CD8-positive, alpha-beta memory T cell (primary cell): ENCODE measurements at regions not wholly inside any gene's neighbourhood (a gene's known extent, or its start where the extent isn't known, plus 50 kb on each side); places are given as distances from the start of the nearest gene placed in this dataset.

Experiments used
- CTCF ChIA-PET: fragments of 350-600 bp; sonication (Branson Sonifier 250); formaldehyde crosslinking; loops from one replicate; lab custom pipeline; 2021; ENCODE audit warnings: antibody characterized with exemption; lab: Charles Lee
- POLR2A ChIA-PET: fragments of 350-600 bp; sonication (Branson Sonifier 250); formaldehyde crosslinking; loops from one replicate; lab custom pipeline; 2021; ENCODE audit warnings: antibody characterized with exemption; lab: Charles Lee
- DNase-seq, 5 donors: peaks; one replicate each; pipeline versions ENCODE4 v3.0.0 to v3.0.0-alpha.2; 2020 to 2022; ENCODE audit warnings: mixed read lengths in 1 of 5
- H3K27ac ChIP-seq: one replicate; pipeline ENCODE4 v1.7.0; 2013; ENCODE audit warnings: low read depth, mild to moderate bottlenecking, low read length, moderate library complexity
- H3K27me3 ChIP-seq: 2 replicates; pipeline ENCODE4 v1.7.0; 2013; ENCODE audit warnings: low read length, mild to moderate bottlenecking; ENCODE audit not compliant: insufficient read depth, poor library complexity, severe bottlenecking
- H3K36me3 ChIP-seq: 2 replicates; pipeline ENCODE4 v1.7.0; 2013; ENCODE audit warnings: mild to moderate bottlenecking, low read length, moderate library complexity; ENCODE audit not compliant: insufficient read depth
- H3K4me1 ChIP-seq: 2 replicates; pipeline ENCODE4 v1.7.0; 2013; ENCODE audit warnings: mild to moderate bottlenecking, low read length, moderate library complexity; ENCODE audit not compliant: insufficient read depth
- H3K4me3 ChIP-seq: 2 replicates; pipeline ENCODE4 v1.7.0; 2013; ENCODE audit warnings: mild to moderate bottlenecking, low read length
- H3K9me3 ChIP-seq: 2 replicates; pipeline ENCODE4 v1.7.0; 2013; ENCODE audit warnings: mild to moderate bottlenecking, low read length
- H3K27ac Mint-ChIP-seq, 8 donors: one replicate each; pipeline ENCODE4 v1.8.0; 2020 to 2021; ENCODE audit warnings: mixed read lengths in 8 of 8, mild to moderate bottlenecking in 6 of 8, inconsistent platforms in 3 of 8, moderate library complexity in 3 of 8
- H3K27me3 Mint-ChIP-seq, 2 donors: one replicate each; pipeline ENCODE4 v1.8.0; 2020 to 2021; ENCODE audit warnings: mixed read lengths in 2 of 2, mild to moderate bottlenecking in 1 of 2, moderate library complexity in 1 of 2
- H3K36me3 Mint-ChIP-seq, 3 donors: one replicate each; pipeline ENCODE4 v1.8.0; 2020 to 2021; ENCODE audit warnings: mixed read lengths in 3 of 3, inconsistent platforms in 1 of 3, mild to moderate bottlenecking in 1 of 3
- H3K4me1 Mint-ChIP-seq, 3 donors: one replicate each; pipeline ENCODE4 v1.8.0; 2020 to 2021; ENCODE audit warnings: mixed read lengths in 3 of 3, inconsistent platforms in 1 of 3, mild to moderate bottlenecking in 1 of 3
- H3K4me3 Mint-ChIP-seq, 7 donors: one replicate each; pipeline ENCODE4 v1.8.0; 2020 to 2021; ENCODE audit warnings: mixed read lengths in 7 of 7, mild to moderate bottlenecking in 6 of 7, moderate library complexity in 4 of 7, inconsistent platforms in 2 of 7
- H3K9me3 Mint-ChIP-seq, 5 donors: one replicate each; pipeline ENCODE4 v1.8.0; 2020 to 2022; ENCODE audit warnings: mixed read lengths in 5 of 5, mild to moderate bottlenecking in 3 of 5, moderate library complexity in 2 of 5, inconsistent platforms in 1 of 5

GRCh38 chr6:110039981-110040383 lies 61.9 kb downstream of the GPR6 start:
- DNase-seq: peak in 3 of 5 donors; percentile 40 to 68 (median 52)
- CTCF ChIA-PET: interaction anchor here (0.7 to 4.7 kb wide), 55 partner anchors 8 to 1745 kb away, joined by 3 to 76 read pairs (median 4); partner anchors contain the start of genes AFG1L, CDC40, SESN1 and WASF1
- H3K27me3 Mint-ChIP-seq: peaks cover 0 to 1% of the 10 kb centered on the region in 2 donors
- no peaks in the 10 kb centered on the region for H3K36me3 ChIP-seq
- H3K27ac Mint-ChIP-seq: peak overlapping the region; percentile 39 to 97 (median 89)
- H3K4me1 ChIP-seq: peaks cover 6% of the 10 kb centered on the region
- H3K4me3 Mint-ChIP-seq: peak overlapping the region; percentile 77 to 94 (median 91)
- peak overlapping the region; percentile 14 for H3K27ac ChIP-seq
- peaks cover 12 to 16% (median 14%) of the 10 kb centered on the region in 3 donors for H3K4me1 Mint-ChIP-seq
- H3K4me3 ChIP-seq: peak overlapping the region; percentile 71
- peaks cover 0 to 2% (median 0%) of the 10 kb centered on the region in 3 donors for H3K36me3 Mint-ChIP-seq
- POLR2A ChIA-PET: interaction anchor here (0.5 to 1.4 kb wide), 3 partner anchors 349 to 1747 kb away, joined by 3 to 10 read pairs (median 6); partner anchors contain the start of genes AK9 and FIG4
- H3K27me3 ChIP-seq: no peaks in the 10 kb centered on the region
- no peaks in the 10 kb centered on the region for H3K9me3 ChIP-seq
- H3K9me3 Mint-ChIP-seq: no peaks in the 10 kb centered on the region

GRCh38 chr6:110040716-110041115 lies 62.6 kb downstream of the GPR6 start:
- H3K4me1 Mint-ChIP-seq: peaks cover 12 to 16% (median 14%) of the 10 kb centered on the region in 3 donors
- H3K4me3 ChIP-seq: no peak overlapping the region

GRCh38 chr6:110041126-110041525 lies 63.0 kb downstream of the GPR6 start:
- no peaks in the 10 kb centered on the region for H3K36me3 ChIP-seq
- no peak overlapping the region for H3K27ac ChIP-seq
- no peak for DNase-seq
- no peak overlapping the region for H3K4me3 ChIP-seq
- Mint-ChIP-seq H3K27me3 (peaks cover 0 to 1% of the 10 kb centered on the region in 2 donors), H3K4me1 (peaks cover 12 to 16% (median 14%) of the 10 kb centered on the region in 3 donors), H3K9me3 (no peaks in the 10 kb centered on the region), H3K4me3 (peak overlapping the region in 5 of 7 donors; percentile 18 to 71 (median 49)), H3K36me3 (no peaks in the 10 kb centered on the region), H3K27ac (no peak overlapping the region)
- no peaks in the 10 kb centered on the region for H3K27me3 ChIP-seq
- no peaks in the 10 kb centered on the region for H3K9me3 ChIP-seq
- peaks cover 6% of the 10 kb centered on the region for H3K4me1 ChIP-seq
- CTCF ChIA-PET: interaction anchor here (2.5 to 4.7 kb wide), 3 partner anchors 326 to 853 kb away, joined by 14 to 76 read pairs (median 23); no protein-coding TSS in a partner anchor
- POLR2A ChIA-PET: no interaction called here

More at GRCh38 chr6:110040716-110041115, 62.6 kb downstream of the GPR6 start:
- Histone ChIP-seq H3K36me3 (no peaks in the 10 kb centered on the region), H3K27ac (no peak overlapping the region), H3K27me3 (no peaks in the 10 kb centered on the region), H3K9me3 (no peaks in the 10 kb centered on the region), H3K4me1 (peaks cover 6% of the 10 kb centered on the region)
- Mint-ChIP-seq H3K36me3 (no peaks in the 10 kb centered on the region), H3K4me3 (peak overlapping the region in 5 of 7 donors; percentile 18 to 71 (median 49)), H3K27ac (peak overlapping the region in 1 of 8 donors; percentile 15), H3K9me3 (no peaks in the 10 kb centered on the region), H3K27me3 (peaks cover 0 to 1% of the 10 kb centered on the region in 2 donors)
- CTCF ChIA-PET: interaction anchor here (1.2 to 4.7 kb wide), 15 partner anchors 8 to 853 kb away, joined by 3 to 76 read pairs (median 14); no protein-coding TSS in a partner anchor
- POLR2A ChIA-PET: no interaction called here
- DNase-seq: no peak

GRCh38 chr6:110041830-110042229 lies 63.7 kb downstream of the GPR6 start:
- no peak overlapping the region for H3K4me3 ChIP-seq
- no peaks in the 10 kb centered on the region for H3K9me3 Mint-ChIP-seq
- H3K36me3 ChIP-seq: no peaks in the 10 kb centered on the region
- H3K27me3 ChIP-seq: no peaks in the 10 kb centered on the region
- H3K36me3 Mint-ChIP-seq: no peaks in the 10 kb centered on the region
- no peak overlapping the region for H3K27ac ChIP-seq
- peaks cover 1 to 5% of the 10 kb centered on the region in 2 donors for H3K27me3 Mint-ChIP-seq
- DNase-seq: no peak
- H3K4me3 Mint-ChIP-seq: no peak overlapping the region
- H3K9me3 ChIP-seq: no peaks in the 10 kb centered on the region
- ChIA-PET CTCF (interaction anchor here (1.1 kb wide), 1 partner anchor 11 kb away, joined by 3 read pairs; no protein-coding TSS in a partner anchor), POLR2A (no interaction called here)
- H3K4me1 Mint-ChIP-seq: peaks cover 12 to 16% (median 14%) of the 10 kb centered on the region in 3 donors
- H3K27ac Mint-ChIP-seq: no peak overlapping the region
- peaks cover 6% of the 10 kb centered on the region for H3K4me1 ChIP-seq

- Histone ChIP-seq H3K4me1 (peaks cover 6% of the 10 kb centered on the region), H3K9me3 (no peaks in the 10 kb centered on the region), H3K27me3 (no peaks in the 10 kb centered on the region), H3K27ac (no peak overlapping the region), H3K4me3 (no peak overlapping the region), H3K36me3 (no peaks in the 10 kb centered on the region)
- Mint-ChIP-seq H3K36me3 (no peaks in the 10 kb centered on the region), H3K27ac (peak overlapping the region in 1 of 8 donors; percentile 11), H3K4me3 (no peak overlapping the region), H3K9me3 (no peaks in the 10 kb centered on the region), H3K4me1 (peaks cover 12 to 16% (median 14%) of the 10 kb centered on the region in 3 donors), H3K27me3 (peaks cover 1 to 6% of the 10 kb centered on the region in 2 donors)
- ChIA-PET POLR2A (no interaction called here), CTCF (interaction anchor here (1.1 kb wide), 1 partner anchor 10 kb away, joined by 3 read pairs; no protein-coding TSS in a partner anchor)
- DNase-seq: no peak
These were observed 64.7 kb downstream of the GPR6 start for GRCh38 chr6:110042670-110043296.

- Mint-ChIP-seq H3K4me1 (peaks cover 12 to 16% (median 14%) of the 10 kb centered on the region in 3 donors), H3K9me3 (no peaks in the 10 kb centered on the region), H3K36me3 (no peaks in the 10 kb centered on the region), H3K27me3 (peaks cover 1 to 13% of the 10 kb centered on the region in 2 donors), H3K27ac (peak overlapping the region in 1 of 8 donors; percentile 41), H3K4me3 (no peak overlapping the region)
- no peak overlapping the region for H3K27ac ChIP-seq
- ChIA-PET POLR2A (no interaction called here), CTCF (no interaction called here)
- DNase-seq: no peak
- H3K9me3 ChIP-seq: no peaks in the 10 kb centered on the region
- no peak overlapping the region for H3K4me3 ChIP-seq
- H3K36me3 ChIP-seq: no peaks in the 10 kb centered on the region
- H3K27me3 ChIP-seq: no peaks in the 10 kb centered on the region
- peaks cover 6% of the 10 kb centered on the region for H3K4me1 ChIP-seq
These were observed 65.4 kb downstream of the GPR6 start for GRCh38 chr6:110043366-110043994.

GRCh38 chr6:110044096-110044495 lies 66.0 kb downstream of the GPR6 start:
- Histone ChIP-seq H3K27me3 (no peaks in the 10 kb centered on the region), H3K27ac (no peak overlapping the region), H3K9me3 (no peaks in the 10 kb centered on the region), H3K4me1 (peaks cover 1% of the 10 kb centered on the region), H3K4me3 (no peak overlapping the region), H3K36me3 (no peaks in the 10 kb centered on the region)
- peaks cover 1 to 14% of the 10 kb centered on the region in 2 donors for H3K27me3 Mint-ChIP-seq
- CTCF ChIA-PET: no interaction called here
- H3K27ac Mint-ChIP-seq: peak overlapping the region in 1 of 8 donors; percentile 41
- H3K36me3 Mint-ChIP-seq: no peaks in the 10 kb centered on the region
- no peak overlapping the region for H3K4me3 Mint-ChIP-seq
- POLR2A ChIA-PET: no interaction called here
- no peaks in the 10 kb centered on the region for H3K9me3 Mint-ChIP-seq
- peaks cover 12 to 15% (median 12%) of the 10 kb centered on the region in 3 donors for H3K4me1 Mint-ChIP-seq
- no peak for DNase-seq

GRCh38 chr6:110044622-110045021 lies 66.5 kb downstream of the GPR6 start:
- H3K36me3 Mint-ChIP-seq: no peaks in the 10 kb centered on the region
- peaks cover 7 to 10% (median 8%) of the 10 kb centered on the region in 3 donors for H3K4me1 Mint-ChIP-seq
- Histone ChIP-seq H3K4me3 (no peak overlapping the region), H3K36me3 (no peaks in the 10 kb centered on the region), H3K4me1 (no peaks in the 10 kb centered on the region), H3K9me3 (no peaks in the 10 kb centered on the region), H3K27me3 (no peaks in the 10 kb centered on the region), H3K27ac (no peak overlapping the region)
- H3K27me3 Mint-ChIP-seq: peaks cover 3 to 14% of the 10 kb centered on the region in 2 donors
- H3K4me3 Mint-ChIP-seq: no peak overlapping the region
- CTCF ChIA-PET: no interaction called here
- DNase-seq: no peak
- POLR2A ChIA-PET: no interaction called here
- H3K9me3 Mint-ChIP-seq: no peaks in the 10 kb centered on the region
- no peak overlapping the region for H3K27ac Mint-ChIP-seq
